ENCODE measurements at regions not wholly inside any gene's neighbourhood (a gene's known extent, or its start where the extent isn't known, plus 50 kb on each side); places are given as distances from the start of the nearest gene placed in this dataset.

- TF ChIP-seq CTCF (IDR thresholded peaks at IDR 0.05), result no peak
- no peak for TF ChIP-seq POLR2AphosphoS5 (IDR thresholded peaks at IDR 0.05; ENCODE audit: low read depth, low read length)
- TF ChIP-seq SIN3A (IDR thresholded peaks at IDR 0.05; ENCODE audit: borderline replicate concordance, insufficient read depth, low read depth, low read length), result no peak
- no peak for TF ChIP-seq REST (IDR thresholded peaks at IDR 0.05; ENCODE audit: insufficient read depth in 1 of 2, low read depth in 2 of 2, low read length in 1 of 2)
- TF ChIP-seq TCF7L2 (IDR thresholded peaks at IDR 0.05; ENCODE audit: low read depth, low read length), result no peak
Measured at GRCh38 chr16:56073508-56073907, 117.8 kb upstream of the GNAO1 start.
